Ascending aorta (tissue), 2 donors: ENCODE measurements at regions not wholly inside any gene's neighbourhood (a gene's known extent, or its start where the extent isn't known, plus 50 kb on each side); places are given as distances from the start of the nearest gene placed in this dataset.

ENCODE experiments used
- DNase-seq, 2 donors: peaks; one replicate each; pipeline ENCODE4 v3.0.0-alpha.2; 2019; ENCODE audit warnings: low spot score in 2 of 2
- H3K27ac ChIP-seq, 2 donors: fragments of 200-600 bp; sonication (generic); one replicate each; pipeline ENCODE4 v1.5.1; 2016 to 2017; ENCODE audit warnings: mild to moderate bottlenecking in 1 of 2
- H3K27me3 ChIP-seq: fragments of 200-600 bp; sonication (generic); one replicate; pipeline ENCODE4 v1.5.1; 2017
- H3K36me3 ChIP-seq, 2 donors: fragments of 200-600 bp; sonication (generic); one replicate each; pipeline ENCODE4 v1.5.1; 2016
- H3K4me1 ChIP-seq, 2 donors: fragments of 200-600 bp; sonication (generic); one replicate each; pipeline ENCODE4 v1.5.1; 2016 to 2017; ENCODE audit warnings: mild to moderate bottlenecking in 1 of 2
- H3K4me3 ChIP-seq, 2 donors: fragments of 200-600 bp; sonication (generic); one replicate each; pipeline ENCODE4 v1.5.1; 2016 to 2017; ENCODE audit warnings: mild to moderate bottlenecking in 1 of 2
- H3K9me3 ChIP-seq, 2 donors: fragments of 200-600 bp; sonication (generic); one replicate each; pipeline ENCODE4 v1.5.1; 2016
- intact Hi-C: fragments of 100-400 bp; cut with DNase I; formaldehyde crosslinking; loops from one replicate; pipeline ENCODE4 v1.15.1; 2023
- TF ChIP-seq, protein P1 (sequence below), 3 experiments: fragments of 200-600 bp in 2 of 3; fragments of 450-650 bp in 1 of 3; sonication (generic) in 2 of 3; IDR thresholded peaks; one replicate each; pipeline ENCODE4 v1.5.1; 2016 to 2019; ENCODE audit warnings: antibody characterized with exemption in 3 of 3, mild to moderate bottlenecking in 1 of 3, moderate library complexity in 1 of 3

DNA sequence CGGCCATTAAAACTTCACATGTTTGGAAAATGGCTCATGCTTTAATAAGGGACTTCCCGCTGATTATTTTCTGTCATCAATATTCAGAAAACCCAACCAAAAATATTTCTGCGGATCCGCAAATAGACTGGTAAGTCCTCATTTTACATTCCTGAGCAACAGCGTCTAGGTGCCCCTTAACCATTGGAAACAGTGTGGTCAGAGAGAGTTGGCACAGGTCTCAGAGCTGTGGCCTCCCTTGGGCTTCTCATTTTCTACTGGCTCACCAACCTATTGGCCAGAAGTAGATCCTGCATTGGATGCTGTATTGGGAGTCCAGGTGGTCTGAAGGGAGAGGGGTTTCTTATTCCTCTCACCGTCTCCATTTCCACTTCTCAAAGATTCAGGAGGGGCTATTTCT lies 348.1 kb upstream of the DCBLD2 start:
- Histone ChIP-seq H3K27me3 (no peaks in the 10 kb centered on the region), H3K36me3 (no peaks in the 10 kb centered on the region), H3K27ac (peak overlapping the region; percentile 74 to 77), H3K4me1 (peaks cover 2 to 54% of the 10 kb centered on the region in 2 donors), H3K9me3 (no peaks in the 10 kb centered on the region), H3K4me3 (no peak overlapping the region)
- no peak for DNase-seq
- intact Hi-C loops, result loop anchor here (5.0 to 10.0 kb wide), 3 partner anchors 168 to 508 kb away; no protein-coding TSS in a partner anchor
- TF ChIP-seq, protein P1, sequence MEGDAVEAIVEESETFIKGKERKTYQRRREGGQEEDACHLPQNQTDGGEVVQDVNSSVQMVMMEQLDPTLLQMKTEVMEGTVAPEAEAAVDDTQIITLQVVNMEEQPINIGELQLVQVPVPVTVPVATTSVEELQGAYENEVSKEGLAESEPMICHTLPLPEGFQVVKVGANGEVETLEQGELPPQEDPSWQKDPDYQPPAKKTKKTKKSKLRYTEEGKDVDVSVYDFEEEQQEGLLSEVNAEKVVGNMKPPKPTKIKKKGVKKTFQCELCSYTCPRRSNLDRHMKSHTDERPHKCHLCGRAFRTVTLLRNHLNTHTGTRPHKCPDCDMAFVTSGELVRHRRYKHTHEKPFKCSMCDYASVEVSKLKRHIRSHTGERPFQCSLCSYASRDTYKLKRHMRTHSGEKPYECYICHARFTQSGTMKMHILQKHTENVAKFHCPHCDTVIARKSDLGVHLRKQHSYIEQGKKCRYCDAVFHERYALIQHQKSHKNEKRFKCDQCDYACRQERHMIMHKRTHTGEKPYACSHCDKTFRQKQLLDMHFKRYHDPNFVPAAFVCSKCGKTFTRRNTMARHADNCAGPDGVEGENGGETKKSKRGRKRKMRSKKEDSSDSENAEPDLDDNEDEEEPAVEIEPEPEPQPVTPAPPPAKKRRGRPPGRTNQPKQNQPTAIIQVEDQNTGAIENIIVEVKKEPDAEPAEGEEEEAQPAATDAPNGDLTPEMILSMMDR (IDR thresholded peaks at IDR 0.05), result no peak

DNA sequence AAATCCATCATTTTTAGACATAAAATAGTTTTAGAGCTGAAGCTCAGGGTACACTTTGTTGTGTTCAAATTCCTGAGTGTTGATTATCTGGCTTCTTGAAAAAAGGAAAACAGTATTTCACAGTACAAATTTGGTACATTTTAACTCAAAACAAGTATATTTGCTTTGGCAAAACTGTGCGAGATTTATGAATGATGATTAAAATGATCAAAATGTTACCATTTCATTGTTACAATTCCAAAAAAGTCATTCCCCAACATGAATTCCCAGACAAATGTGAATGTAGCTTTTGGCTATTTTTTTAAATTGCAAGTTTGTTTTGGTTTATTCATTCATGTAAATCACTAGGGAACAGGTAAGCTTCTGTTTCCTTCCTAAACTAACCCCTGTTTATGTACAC lies 347.4 kb upstream of the DCBLD2 start:
- intact Hi-C loops, result no loop called here
- Histone ChIP-seq H3K27me3 (no peaks in the 10 kb centered on the region), H3K27ac (peak overlapping the region; percentile 74 to 77), H3K36me3 (no peaks in the 10 kb centered on the region), H3K4me3 (no peak overlapping the region), H3K4me1 (peaks cover 2 to 49% of the 10 kb centered on the region in 2 donors), H3K9me3 (no peaks in the 10 kb centered on the region)
- TF ChIP-seq, protein P1 (IDR thresholded peaks at IDR 0.05), result no peak
- no peak for DNase-seq

DNA sequence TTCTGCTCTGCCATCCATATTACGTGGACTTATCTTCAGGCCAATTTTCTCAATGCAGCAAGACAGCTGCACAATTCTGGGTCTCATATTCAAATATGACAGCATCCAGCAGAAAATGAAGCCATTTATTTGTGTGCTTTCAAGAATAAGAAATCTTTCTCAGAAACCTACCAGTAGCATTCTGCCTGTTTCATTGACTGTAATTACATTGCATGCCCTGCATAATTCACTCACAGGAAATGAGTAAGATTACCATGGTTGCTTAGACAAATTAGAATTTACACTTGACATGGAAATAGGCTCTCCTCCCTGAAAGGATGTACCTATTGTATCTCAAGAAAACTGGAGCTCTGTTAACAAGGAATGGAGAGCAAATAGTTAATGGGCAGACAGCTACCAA lies 346.6 kb upstream of the DCBLD2 start:
- no peak overlapping the region for H3K4me3 ChIP-seq
- peak overlapping the region; percentile 74 to 77 for H3K27ac ChIP-seq
- H3K27me3 ChIP-seq, result no peaks in the 10 kb centered on the region
- intact Hi-C loops, result no loop called here
- H3K36me3 ChIP-seq, result no peaks in the 10 kb centered on the region
- H3K4me1 ChIP-seq, result peaks cover 2 to 42% of the 10 kb centered on the region in 2 donors
- no peak for DNase-seq
- TF ChIP-seq, protein P1 (IDR thresholded peaks at IDR 0.05), result no peak
- no peaks in the 10 kb centered on the region for H3K9me3 ChIP-seq

DNA sequence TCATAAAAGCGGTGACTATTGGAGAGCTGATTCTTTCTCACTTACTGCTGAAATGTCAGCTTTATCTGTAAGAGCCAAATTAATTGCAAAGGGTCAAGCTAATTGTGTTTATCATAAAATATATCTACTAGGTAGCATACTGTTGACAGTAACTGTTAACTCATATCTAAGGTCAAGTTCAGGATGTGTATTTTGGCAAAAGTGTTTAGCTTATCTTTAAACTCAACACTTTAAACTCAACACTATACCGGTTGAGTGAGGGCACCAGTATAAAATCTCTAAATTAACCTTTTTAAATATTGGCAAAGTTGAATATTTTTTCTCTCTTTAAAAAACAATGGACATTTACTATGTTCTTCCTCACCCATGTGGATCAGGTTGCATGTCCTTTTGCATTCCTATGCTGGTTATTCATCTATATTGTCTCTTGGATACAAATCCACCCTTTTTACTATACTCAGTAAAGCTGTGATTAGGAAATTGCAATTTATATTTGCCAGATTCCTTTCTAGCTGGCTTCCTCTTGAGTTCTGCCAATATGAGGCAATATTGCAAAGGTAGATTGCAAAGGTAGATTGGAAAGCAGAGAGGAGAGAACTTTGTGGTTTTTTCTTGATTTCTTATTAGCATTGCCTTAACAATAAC lies 344.6 kb upstream of the DCBLD2 start:
- intact Hi-C loops, result no loop called here
- TF ChIP-seq, protein P1 (IDR thresholded peaks at IDR 0.05), result no peak
- H3K4me3 ChIP-seq, result no peak overlapping the region
- no peaks in the 10 kb centered on the region for H3K27me3 ChIP-seq
- DNase-seq, result no peak
- no peaks in the 10 kb centered on the region for H3K36me3 ChIP-seq
- H3K27ac ChIP-seq, result peak overlapping the region; percentile 50 to 77
- H3K4me1 ChIP-seq, result peaks cover 6 to 46% of the 10 kb centered on the region in 2 donors
- H3K9me3 ChIP-seq, result no peaks in the 10 kb centered on the region

DNA sequence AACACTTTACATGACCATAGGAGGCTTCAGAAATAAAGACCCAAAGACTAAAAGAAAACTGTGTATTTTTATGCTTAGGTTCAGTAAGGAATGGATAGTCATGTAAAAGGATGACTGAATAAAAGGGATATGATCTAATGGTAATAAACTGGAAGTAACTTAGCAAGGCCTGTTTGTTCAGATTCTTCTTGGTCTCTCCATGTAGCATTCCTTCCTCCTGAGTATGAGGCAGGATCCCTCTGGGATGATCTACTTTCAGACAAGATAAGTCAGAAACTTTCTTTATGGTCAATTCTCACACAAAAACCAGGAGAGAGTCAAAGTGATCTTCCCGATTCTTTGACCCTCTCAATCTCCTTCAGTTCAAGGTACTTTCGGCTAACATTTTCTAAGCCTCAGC lies 340.8 kb upstream of the DCBLD2 start:
- no peak for DNase-seq
- no peak overlapping the region for H3K4me3 ChIP-seq
- H3K27ac ChIP-seq, result peak overlapping the region; percentile 78 to 87
- peaks cover 12 to 32% of the 10 kb centered on the region in 2 donors for H3K4me1 ChIP-seq
- intact Hi-C loops, result no loop called here
- TF ChIP-seq, protein P1 (IDR thresholded peaks at IDR 0.05), result no peak
- H3K27me3 ChIP-seq, result no peaks in the 10 kb centered on the region
- no peaks in the 10 kb centered on the region for H3K36me3 ChIP-seq
- H3K9me3 ChIP-seq, result no peaks in the 10 kb centered on the region
